IMR-90 (cell line): ENCODE measurements at regions not wholly inside any gene's neighbourhood (a gene's known extent, or its start where the extent isn't known, plus 50 kb on each side); places are given as distances from the start of the nearest gene placed in this dataset.

ENCODE experiments used
- ATAC-seq: fragments of 200-7000 bp; cut with Tn5 transposase; 2 replicates; pipeline ENCODE4 v1.9.1; 2020; ENCODE audit warnings: low read depth, mild to moderate bottlenecking, moderate library complexity
- BruUV-seq: library from RNA; stranded (reverse); fragments of 400-500 nt; replicated peaks from 2 replicates; lab custom pipeline; 2021; lab: Mats Ljungman, UMichigan
- CTCF ChIA-PET: fragments of 300-600 bp; formaldehyde crosslinking; extraction: SDS; loops from one replicate; lab custom pipeline; 2021; ENCODE audit warnings: antibody characterized with exemption; lab: Yijun Ruan, JAX
- POLR2A ChIA-PET: fragments of 300-600 bp; sonication (Branson Sonifier 250); formaldehyde crosslinking; loops from one replicate; lab custom pipeline; 2022; ENCODE audit warnings: antibody characterized with exemption; ENCODE audit not compliant: unreplicated experiment; lab: Charles Lee
- DNase-seq: peaks from one replicate; pipeline ENCODE4 v3.0.0; 2013
- H2AFZ ChIP-seq: replicated peaks from 2 replicates; pipeline ENCODE3; 2013; ENCODE audit warnings: low read length, mild to moderate bottlenecking; ENCODE audit not compliant: poor library complexity
- H2AK5ac ChIP-seq: 2 replicates; pipeline ENCODE4 v1.6.1; 2013; ENCODE audit warnings: low read depth, low read length, inconsistent platforms
- H2AK9ac ChIP-seq: replicated peaks from 2 replicates; pipeline ENCODE3; 2013; ENCODE audit warnings: mild to moderate bottlenecking, low read depth, low read length, moderate library complexity; ENCODE audit not compliant: poor library complexity
- H2BK120ac ChIP-seq: 2 replicates; pipeline ENCODE4 v1.6.1; 2013; ENCODE audit warnings: low read depth, low read length, inconsistent platforms
- H2BK15ac ChIP-seq: 3 replicates; pipeline ENCODE4 v1.6.1; 2013; ENCODE audit warnings: low read depth, low read length, inconsistent platforms
- H2BK20ac ChIP-seq: 2 replicates; pipeline ENCODE4 v1.6.1; 2013; ENCODE audit warnings: low read depth, mild to moderate bottlenecking, inconsistent platforms, low read length, moderate library complexity
- H2BK5ac ChIP-seq: 2 replicates; pipeline ENCODE4 v1.6.1; 2013; ENCODE audit warnings: mild to moderate bottlenecking, low read depth, low read length, inconsistent platforms; ENCODE audit not compliant: poor library complexity, severe bottlenecking
- H3K14ac ChIP-seq: replicated peaks from 2 replicates; pipeline ENCODE4 v1.6.1; 2013; ENCODE audit warnings: low read depth, low read length, inconsistent platforms
- H3K18ac ChIP-seq: 2 replicates; pipeline ENCODE4 v1.6.1; 2013; ENCODE audit warnings: low read depth, low read length, control low read depth
- H3K23ac ChIP-seq: 2 replicates; pipeline ENCODE4 v1.6.1; 2013; ENCODE audit warnings: low read depth, low read length, inconsistent platforms
- H3K27ac ChIP-seq: 2 replicates; pipeline ENCODE4 v1.5.1; 2013; ENCODE audit warnings: mild to moderate bottlenecking, control low read depth, low read length; ENCODE audit not compliant: insufficient read depth
- H3K27me3 ChIP-seq: 2 replicates; pipeline ENCODE4 v1.6.1; 2013; ENCODE audit warnings: low read length; ENCODE audit not compliant: control insufficient read depth, insufficient read depth
- H3K36me3 ChIP-seq: 2 replicates; pipeline ENCODE4 v1.6.1; 2013; ENCODE audit warnings: low read length, mixed read lengths; ENCODE audit not compliant: control insufficient read depth, insufficient read depth
- H3K4ac ChIP-seq: 2 replicates; pipeline ENCODE4 v1.6.1; 2013; ENCODE audit warnings: low read depth, low read length, inconsistent platforms
- H3K4me1 ChIP-seq: 2 replicates; pipeline ENCODE4 v1.6.1; 2013; ENCODE audit warnings: low read length, mixed read lengths; ENCODE audit not compliant: control insufficient read depth, insufficient read depth
- H3K4me2 ChIP-seq: 2 replicates; pipeline ENCODE4 v1.6.1; 2013; ENCODE audit warnings: low read depth, mild to moderate bottlenecking, control low read depth, low read length, moderate library complexity
- H3K4me3 ChIP-seq: 2 replicates; pipeline ENCODE4 v1.5.1; 2013; ENCODE audit warnings: low read depth, mild to moderate bottlenecking, control low read depth, low read length, moderate library complexity; ENCODE audit not compliant: insufficient read depth
- H3K56ac ChIP-seq: 2 replicates; pipeline ENCODE4 v1.6.1; 2013; ENCODE audit warnings: low read length, inconsistent platforms; ENCODE audit not compliant: insufficient read depth; ENCODE audit errors: extremely low read depth
- H3K79me1 ChIP-seq, 2 experiments: 2 replicates each; pipeline ENCODE4 v1.6.1; 2013; ENCODE audit warnings: low read length in 2 of 2, inconsistent platforms in 1 of 2, low read depth in 1 of 2
- H3K9ac ChIP-seq: 2 replicates; pipeline ENCODE4 v1.6.1; 2013; ENCODE audit warnings: low read depth, low read length, control low read depth
- H3K9me1 ChIP-seq: 2 replicates; pipeline ENCODE4 v1.6.1; 2013; ENCODE audit warnings: low read length, inconsistent platforms; ENCODE audit not compliant: insufficient read depth
- H3K9me3 ChIP-seq: 2 replicates; pipeline ENCODE4 v1.6.1; 2013; ENCODE audit warnings: low read length; ENCODE audit not compliant: control insufficient read depth, insufficient read depth
- H4K20me1 ChIP-seq: 2 replicates; pipeline ENCODE4 v1.6.1; 2013; ENCODE audit warnings: low read length, inconsistent platforms; ENCODE audit not compliant: insufficient read depth
- H4K5ac ChIP-seq: 2 replicates; pipeline ENCODE4 v1.6.1; 2013; ENCODE audit warnings: mild to moderate bottlenecking, low read depth, low read length, control low read depth
- H4K8ac ChIP-seq, 2 experiments: 2 replicates each; pipeline ENCODE4 v1.6.1; 2013; ENCODE audit warnings: low read depth in 2 of 2, low read length in 2 of 2, control low read depth in 1 of 2, inconsistent platforms in 1 of 2
- H4K91ac ChIP-seq: 2 replicates; pipeline ENCODE4 v1.6.1; 2013; ENCODE audit warnings: low read depth, low read length, inconsistent platforms; ENCODE audit not compliant: insufficient read depth
- BHLHE40 ChIP-seq: fragments of 150-350 bp; IDR thresholded peaks from 2 replicates; pipeline ENCODE4 v1.6.1; 2016; ENCODE audit warnings: mild to moderate bottlenecking, low read depth, low read length
- CEBPB ChIP-seq: IDR thresholded peaks from 2 replicates; pipeline ENCODE4 v1.6.1; 2012; ENCODE audit warnings: low read depth, low read length, improper control_type of control experiment
- CHD1 ChIP-seq: IDR thresholded peaks from 2 replicates; pipeline ENCODE4 v1.6.1; 2012; ENCODE audit warnings: low read depth, low read length, improper control_type of control experiment
- MAZ ChIP-seq: IDR thresholded peaks from 2 replicates; pipeline ENCODE4 v1.6.1; 2012; ENCODE audit warnings: low read depth, mild to moderate bottlenecking, low read length, improper control_type of control experiment, moderate library complexity, borderline replicate concordance
- MXI1 ChIP-seq: IDR thresholded peaks from 2 replicates; pipeline ENCODE4 v1.6.1; 2012; ENCODE audit warnings: low read depth, mild to moderate bottlenecking, low read length, moderate library complexity, borderline replicate concordance
- NFE2L2 ChIP-seq: fragments of 150-350 bp; IDR thresholded peaks from 2 replicates; pipeline ENCODE4 v1.6.1; 2016; ENCODE audit warnings: low read depth, mild to moderate bottlenecking, low read length
- POLR2A ChIP-seq: IDR thresholded peaks from 2 replicates; pipeline ENCODE4 v1.6.1; 2012; ENCODE audit warnings: mild to moderate bottlenecking, low read depth, low read length
- RAD21 ChIP-seq: IDR thresholded peaks from 2 replicates; pipeline ENCODE4 v1.6.1; 2012; ENCODE audit warnings: low read length, improper control_type of control experiment
- RCOR1 ChIP-seq: IDR thresholded peaks from 2 replicates; pipeline ENCODE4 v1.6.1; 2012; ENCODE audit warnings: mild to moderate bottlenecking, low read length, improper control_type of control experiment; ENCODE audit not compliant: insufficient replicate concordance
- SMC3 ChIP-seq: fragments of 150-350 bp; IDR thresholded peaks from 2 replicates; pipeline ENCODE4 v1.6.1; 2016; ENCODE audit warnings: low read depth, mild to moderate bottlenecking, antibody characterized with exemption, low read length, moderate library complexity
- WGBS, 2 experiments: methylation state at CpG; one replicate each; pipeline versions ENCODE4 v1.1.5 to v1.1.7; 2013; ENCODE audit warnings: missing lambda C conversion rate in 2 of 2; ENCODE audit not compliant: insufficient read length in 1 of 2; ENCODE audit errors: extremely low coverage in 2 of 2; 5-methylcytosine and 5-hydroxymethylcytosine counted together
- dilution Hi-C: fragments of 300-500 bp; cut with HindIII; formaldehyde crosslinking; loops from one replicate; pipeline ENCODE4 v1.14.3; 2018; ENCODE audit warnings: low sequenced_read_pairs; ENCODE audit not compliant: unreplicated experiment
- in situ Hi-C: fragments of 300-500 bp; cut with MboI; formaldehyde crosslinking; loops from 3 replicates; pipeline ENCODE4 v1.14.3; 2019; ENCODE audit warnings: low sequenced_read_pairs, inconsistent platforms, mixed read lengths
- intact Hi-C: fragments of 100-400 bp; cut with micrococcal nuclease; formaldehyde crosslinking; loops from 2 replicates; pipeline ENCODE4 v1.10.0; 2022
- TF ChIP-seq, protein P1 (sequence below): fragments of 150-350 bp; IDR thresholded peaks from 2 replicates; pipeline ENCODE4 v1.6.1; 2017; ENCODE audit warnings: mild to moderate bottlenecking, antibody characterized with exemption, low read length, low read depth
- TF ChIP-seq, protein P2 (sequence below): conservative IDR thresholded peaks from 2 replicates; pipeline ENCODE4 v1.5.1; 2012; ENCODE audit warnings: mild to moderate bottlenecking, low read depth, low read length, improper control_type of control experiment

DNA sequence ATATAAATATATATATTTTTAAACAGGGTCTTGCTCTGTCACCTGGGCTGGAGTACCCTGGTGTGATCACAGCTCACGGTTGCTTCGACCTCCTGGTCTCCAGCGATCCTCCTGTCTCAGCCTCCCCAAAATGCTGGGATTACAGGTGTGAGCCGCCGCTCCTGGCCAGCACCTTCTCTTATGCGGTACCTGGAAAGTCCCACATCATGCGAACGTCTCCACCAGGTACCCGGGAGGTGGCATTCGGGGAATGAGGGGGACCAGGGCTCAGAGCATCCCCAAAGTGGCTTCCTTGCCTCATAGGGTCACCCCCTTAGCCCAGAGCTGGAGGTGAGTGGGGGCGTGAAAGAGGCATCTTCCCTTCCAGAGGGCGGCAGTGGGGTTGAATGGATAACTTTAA lies 84.0 kb upstream of the PPP2R3B start:
- H3K4ac ChIP-seq = no peak overlapping the region
- no peak overlapping the region for H2BK15ac ChIP-seq
- no peak overlapping the region for H2BK20ac ChIP-seq
- WGBS, 2 experiments = no CpG with 5 or more reads among the region's 12 CpGs
- H3K27ac ChIP-seq = no peak overlapping the region
- H4K20me1 ChIP-seq = no peaks in the 10 kb centered on the region
- no peak overlapping the region for H3K9ac ChIP-seq
- ChIA-PET CTCF (no interaction called here), POLR2A (no interaction called here)
- no peak overlapping the region for H3K4me3 ChIP-seq
- no peak overlapping the region for H2BK120ac ChIP-seq
- intact Hi-C loops = no loop called here
- no peaks in the 10 kb centered on the region for H3K27me3 ChIP-seq
- no peak overlapping the region for H3K56ac ChIP-seq
- no peak overlapping the region for H2BK5ac ChIP-seq
- H2AK9ac ChIP-seq = no peak overlapping the region
- H3K14ac ChIP-seq = no peak overlapping the region
- H3K79me1 ChIP-seq = no peaks in the 10 kb centered on the region
- H4K8ac ChIP-seq = no peak overlapping the region
- no peaks in the 10 kb centered on the region for H3K4me1 ChIP-seq
- BruUV-seq = no TSS peak
- no peak overlapping the region for H4K5ac ChIP-seq
- no peak overlapping the region for H3K4me2 ChIP-seq
- H3K18ac ChIP-seq = no peak overlapping the region
- H3K9me3 ChIP-seq = peaks cover 31% of the 10 kb centered on the region
- in situ Hi-C loops = no loop called here
- no peak overlapping the region for H4K91ac ChIP-seq
- H2AK5ac ChIP-seq = no peak overlapping the region
- H3K9me1 ChIP-seq = no peaks in the 10 kb centered on the region
- no peaks in the 10 kb centered on the region for H3K36me3 ChIP-seq
- dilution Hi-C loops = no loop called here
- no peak overlapping the region for H3K23ac ChIP-seq
- TF ChIP-seq BHLHE40 = no peak
- TF ChIP-seq, protein P1, sequence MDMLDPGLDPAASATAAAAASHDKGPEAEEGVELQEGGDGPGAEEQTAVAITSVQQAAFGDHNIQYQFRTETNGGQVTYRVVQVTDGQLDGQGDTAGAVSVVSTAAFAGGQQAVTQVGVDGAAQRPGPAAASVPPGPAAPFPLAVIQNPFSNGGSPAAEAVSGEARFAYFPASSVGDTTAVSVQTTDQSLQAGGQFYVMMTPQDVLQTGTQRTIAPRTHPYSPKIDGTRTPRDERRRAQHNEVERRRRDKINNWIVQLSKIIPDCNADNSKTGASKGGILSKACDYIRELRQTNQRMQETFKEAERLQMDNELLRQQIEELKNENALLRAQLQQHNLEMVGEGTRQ = no peak
- TF ChIP-seq MXI1 = no peak
- no peak for TF ChIP-seq MAZ
- TF ChIP-seq RAD21 = no peak
- TF ChIP-seq POLR2A = no peak
- TF ChIP-seq, protein P2, sequence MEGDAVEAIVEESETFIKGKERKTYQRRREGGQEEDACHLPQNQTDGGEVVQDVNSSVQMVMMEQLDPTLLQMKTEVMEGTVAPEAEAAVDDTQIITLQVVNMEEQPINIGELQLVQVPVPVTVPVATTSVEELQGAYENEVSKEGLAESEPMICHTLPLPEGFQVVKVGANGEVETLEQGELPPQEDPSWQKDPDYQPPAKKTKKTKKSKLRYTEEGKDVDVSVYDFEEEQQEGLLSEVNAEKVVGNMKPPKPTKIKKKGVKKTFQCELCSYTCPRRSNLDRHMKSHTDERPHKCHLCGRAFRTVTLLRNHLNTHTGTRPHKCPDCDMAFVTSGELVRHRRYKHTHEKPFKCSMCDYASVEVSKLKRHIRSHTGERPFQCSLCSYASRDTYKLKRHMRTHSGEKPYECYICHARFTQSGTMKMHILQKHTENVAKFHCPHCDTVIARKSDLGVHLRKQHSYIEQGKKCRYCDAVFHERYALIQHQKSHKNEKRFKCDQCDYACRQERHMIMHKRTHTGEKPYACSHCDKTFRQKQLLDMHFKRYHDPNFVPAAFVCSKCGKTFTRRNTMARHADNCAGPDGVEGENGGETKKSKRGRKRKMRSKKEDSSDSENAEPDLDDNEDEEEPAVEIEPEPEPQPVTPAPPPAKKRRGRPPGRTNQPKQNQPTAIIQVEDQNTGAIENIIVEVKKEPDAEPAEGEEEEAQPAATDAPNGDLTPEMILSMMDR = no peak
- TF ChIP-seq CHD1 = no peak
- TF ChIP-seq SMC3 = no peak
- no peak for TF ChIP-seq CEBPB
- TF ChIP-seq NFE2L2 = no peak
- no peak for TF ChIP-seq RCOR1
- H2AFZ ChIP-seq = no peak overlapping the region
- no peak for ATAC-seq
- no peak for DNase-seq
